IMR-90 (cell line): ENCODE measurements at regions not wholly inside any gene's neighbourhood (a gene's known extent, or its start where the extent isn't known, plus 50 kb on each side); places are given as distances from the start of the nearest gene placed in this dataset.

Source experiments
- BHLHE40 ChIP-seq: fragments of 150-350 bp; IDR thresholded peaks from 2 replicates; pipeline ENCODE4 v1.6.1; 2016; ENCODE audit warnings: mild to moderate bottlenecking, low read depth, low read length
- CEBPB ChIP-seq: IDR thresholded peaks from 2 replicates; pipeline ENCODE4 v1.6.1; 2012; ENCODE audit warnings: low read depth, low read length, improper control_type of control experiment
- ELK1 ChIP-seq: fragments of 150-350 bp; IDR thresholded peaks from 2 replicates; pipeline ENCODE4 v1.6.1; 2016; ENCODE audit warnings: low read depth, mild to moderate bottlenecking, low read length, moderate library complexity, borderline replicate concordance
- MAFK ChIP-seq: IDR thresholded peaks from 2 replicates; pipeline ENCODE4 v1.6.1; 2012; ENCODE audit warnings: low read depth, low read length, improper control_type of control experiment
- MAZ ChIP-seq: IDR thresholded peaks from 2 replicates; pipeline ENCODE4 v1.6.1; 2012; ENCODE audit warnings: low read depth, mild to moderate bottlenecking, low read length, improper control_type of control experiment, moderate library complexity, borderline replicate concordance
- MXI1 ChIP-seq: IDR thresholded peaks from 2 replicates; pipeline ENCODE4 v1.6.1; 2012; ENCODE audit warnings: low read depth, mild to moderate bottlenecking, low read length, moderate library complexity, borderline replicate concordance
- NFE2L2 ChIP-seq: fragments of 150-350 bp; IDR thresholded peaks from 2 replicates; pipeline ENCODE4 v1.6.1; 2016; ENCODE audit warnings: low read depth, mild to moderate bottlenecking, low read length
- POLR2A ChIP-seq: IDR thresholded peaks from 2 replicates; pipeline ENCODE4 v1.6.1; 2012; ENCODE audit warnings: mild to moderate bottlenecking, low read depth, low read length
- RAD21 ChIP-seq: IDR thresholded peaks from 2 replicates; pipeline ENCODE4 v1.6.1; 2012; ENCODE audit warnings: low read length, improper control_type of control experiment
- RFX5 ChIP-seq: IDR thresholded peaks from 2 replicates; pipeline ENCODE4 v1.8.0; 2012; ENCODE audit warnings: low read depth, mild to moderate bottlenecking, low read length, moderate library complexity
- SMC3 ChIP-seq: fragments of 150-350 bp; IDR thresholded peaks from 2 replicates; pipeline ENCODE4 v1.6.1; 2016; ENCODE audit warnings: low read depth, mild to moderate bottlenecking, antibody characterized with exemption, low read length, moderate library complexity
- USF2 ChIP-seq: fragments of 150-350 bp; IDR thresholded peaks from 2 replicates; pipeline ENCODE4 v1.6.1; 2017; ENCODE audit warnings: mild to moderate bottlenecking, antibody characterized with exemption, low read length, low read depth
- TF ChIP-seq, protein P1 (sequence below): conservative IDR thresholded peaks from 2 replicates; pipeline ENCODE4 v1.5.1; 2012; ENCODE audit warnings: mild to moderate bottlenecking, low read depth, low read length, improper control_type of control experiment

DNA sequence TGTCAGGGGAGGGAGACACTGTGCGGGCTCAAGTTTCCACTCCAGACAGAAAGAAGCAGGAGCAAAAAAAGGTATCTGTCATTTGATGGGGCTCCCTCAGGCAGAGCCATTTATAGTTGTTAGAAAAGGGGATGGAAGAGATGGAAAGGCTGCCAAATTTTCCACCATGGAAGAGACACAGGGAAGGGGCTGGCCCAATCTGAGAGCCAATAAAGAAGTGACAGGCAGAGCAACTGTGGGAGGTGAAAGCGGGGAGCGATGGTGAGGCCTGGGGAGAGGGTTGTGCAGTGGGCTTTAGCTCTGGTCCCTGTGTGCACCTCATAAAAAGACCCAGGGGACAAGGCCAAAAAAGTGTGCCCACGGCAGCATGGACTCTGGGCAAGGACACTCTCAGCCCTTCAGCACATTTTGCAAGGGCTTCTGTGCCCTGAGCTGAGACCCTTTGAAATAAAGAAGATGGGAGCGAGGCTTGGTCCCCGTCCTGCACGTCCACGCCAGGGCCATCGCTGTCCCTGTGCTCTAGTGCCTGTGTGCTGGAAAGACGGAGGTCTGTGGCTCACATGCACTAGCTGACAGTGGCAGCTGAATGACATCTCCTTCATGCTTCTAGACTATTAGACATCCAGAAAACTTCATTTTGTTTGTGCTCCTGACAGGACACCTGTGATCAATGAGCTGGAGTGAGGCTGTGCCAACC lies 456.7 kb upstream of the HS6ST1 start:
- TF ChIP-seq, protein P1, sequence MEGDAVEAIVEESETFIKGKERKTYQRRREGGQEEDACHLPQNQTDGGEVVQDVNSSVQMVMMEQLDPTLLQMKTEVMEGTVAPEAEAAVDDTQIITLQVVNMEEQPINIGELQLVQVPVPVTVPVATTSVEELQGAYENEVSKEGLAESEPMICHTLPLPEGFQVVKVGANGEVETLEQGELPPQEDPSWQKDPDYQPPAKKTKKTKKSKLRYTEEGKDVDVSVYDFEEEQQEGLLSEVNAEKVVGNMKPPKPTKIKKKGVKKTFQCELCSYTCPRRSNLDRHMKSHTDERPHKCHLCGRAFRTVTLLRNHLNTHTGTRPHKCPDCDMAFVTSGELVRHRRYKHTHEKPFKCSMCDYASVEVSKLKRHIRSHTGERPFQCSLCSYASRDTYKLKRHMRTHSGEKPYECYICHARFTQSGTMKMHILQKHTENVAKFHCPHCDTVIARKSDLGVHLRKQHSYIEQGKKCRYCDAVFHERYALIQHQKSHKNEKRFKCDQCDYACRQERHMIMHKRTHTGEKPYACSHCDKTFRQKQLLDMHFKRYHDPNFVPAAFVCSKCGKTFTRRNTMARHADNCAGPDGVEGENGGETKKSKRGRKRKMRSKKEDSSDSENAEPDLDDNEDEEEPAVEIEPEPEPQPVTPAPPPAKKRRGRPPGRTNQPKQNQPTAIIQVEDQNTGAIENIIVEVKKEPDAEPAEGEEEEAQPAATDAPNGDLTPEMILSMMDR, result no peak
- TF ChIP-seq MAZ (no peak), MAFK (no peak), RFX5 (no peak), POLR2A (no peak), NFE2L2 (no peak), SMC3 (no peak), USF2 (no peak), BHLHE40 (no peak), CEBPB (no peak), MXI1 (no peak), ELK1 (no peak), RAD21 (no peak)
